Chondrocyte (in vitro differentiated cells): ENCODE measurements at regions not wholly inside any gene's neighbourhood (a gene's known extent, or its start where the extent isn't known, plus 50 kb on each side); places are given as distances from the start of the nearest gene placed in this dataset.

Experiments used
- DNase-seq: peaks from one replicate; pipeline ENCODE4 v3.0.0; 2021; ENCODE audit warnings: mixed read lengths, low spot score
- H3K27ac Mint-ChIP-seq: one replicate; pipeline ENCODE4 v1.8.0; 2021; ENCODE audit warnings: mild to moderate bottlenecking, moderate library complexity, mixed read lengths; ENCODE audit not compliant: unreplicated experiment
- H3K27me3 Mint-ChIP-seq: 2 replicates; pipeline ENCODE4 v1.8.0; 2021; ENCODE audit warnings: low read depth, mixed read lengths
- H3K36me3 Mint-ChIP-seq: 2 replicates; pipeline ENCODE4 v1.8.0; 2021; ENCODE audit warnings: low read depth, mixed read lengths
- H3K4me1 Mint-ChIP-seq: 2 replicates; pipeline ENCODE4 v1.8.0; 2021; ENCODE audit warnings: low read depth, mild to moderate bottlenecking, mixed read lengths
- H3K4me3 Mint-ChIP-seq: one replicate; pipeline ENCODE4 v1.8.0; 2021; ENCODE audit warnings: mild to moderate bottlenecking, moderate library complexity, mixed read lengths; ENCODE audit not compliant: unreplicated experiment
- H3K9me3 Mint-ChIP-seq: 2 replicates; pipeline ENCODE4 v1.8.0; 2021; ENCODE audit warnings: low read depth, mixed read lengths
- TF ChIP-seq, protein P1 (sequence below): fragments of 200-600 bp; sonication (generic); IDR thresholded peaks from 2 replicates; pipeline ENCODE4 v1.5.0; 2021; ENCODE audit warnings: antibody characterized with exemption, mild to moderate bottlenecking, moderate library complexity

DNA sequence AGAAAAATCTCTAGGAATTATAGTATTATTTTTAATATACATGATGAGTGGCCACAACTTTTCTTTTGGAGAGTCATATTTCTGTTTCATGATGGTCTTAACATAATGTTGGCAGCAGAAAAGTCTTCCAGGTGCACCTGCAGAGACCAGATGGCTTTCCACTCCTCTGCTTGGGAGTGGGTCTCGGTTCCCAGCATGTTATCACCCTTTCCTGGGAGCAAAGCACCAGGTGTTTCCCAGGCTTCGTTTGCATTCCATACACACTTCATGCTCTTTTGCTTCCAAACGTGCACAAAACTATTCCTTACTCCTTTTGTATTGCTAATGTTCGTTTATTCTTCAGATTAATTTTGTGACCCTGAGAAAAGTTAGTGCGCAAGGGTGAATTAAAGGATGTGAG, 305.2 kb downstream of the CDH2 start:
- no peak overlapping the region for H3K4me3 Mint-ChIP-seq
- TF ChIP-seq, protein P1, sequence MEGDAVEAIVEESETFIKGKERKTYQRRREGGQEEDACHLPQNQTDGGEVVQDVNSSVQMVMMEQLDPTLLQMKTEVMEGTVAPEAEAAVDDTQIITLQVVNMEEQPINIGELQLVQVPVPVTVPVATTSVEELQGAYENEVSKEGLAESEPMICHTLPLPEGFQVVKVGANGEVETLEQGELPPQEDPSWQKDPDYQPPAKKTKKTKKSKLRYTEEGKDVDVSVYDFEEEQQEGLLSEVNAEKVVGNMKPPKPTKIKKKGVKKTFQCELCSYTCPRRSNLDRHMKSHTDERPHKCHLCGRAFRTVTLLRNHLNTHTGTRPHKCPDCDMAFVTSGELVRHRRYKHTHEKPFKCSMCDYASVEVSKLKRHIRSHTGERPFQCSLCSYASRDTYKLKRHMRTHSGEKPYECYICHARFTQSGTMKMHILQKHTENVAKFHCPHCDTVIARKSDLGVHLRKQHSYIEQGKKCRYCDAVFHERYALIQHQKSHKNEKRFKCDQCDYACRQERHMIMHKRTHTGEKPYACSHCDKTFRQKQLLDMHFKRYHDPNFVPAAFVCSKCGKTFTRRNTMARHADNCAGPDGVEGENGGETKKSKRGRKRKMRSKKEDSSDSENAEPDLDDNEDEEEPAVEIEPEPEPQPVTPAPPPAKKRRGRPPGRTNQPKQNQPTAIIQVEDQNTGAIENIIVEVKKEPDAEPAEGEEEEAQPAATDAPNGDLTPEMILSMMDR = no peak
- no peak for DNase-seq
- H3K27me3 Mint-ChIP-seq = no peaks in the 10 kb centered on the region
- no peaks in the 10 kb centered on the region for H3K9me3 Mint-ChIP-seq
- no peaks in the 10 kb centered on the region for H3K4me1 Mint-ChIP-seq
- H3K27ac Mint-ChIP-seq = no peak overlapping the region
- H3K36me3 Mint-ChIP-seq = peaks cover 1% of the 10 kb centered on the region

DNA sequence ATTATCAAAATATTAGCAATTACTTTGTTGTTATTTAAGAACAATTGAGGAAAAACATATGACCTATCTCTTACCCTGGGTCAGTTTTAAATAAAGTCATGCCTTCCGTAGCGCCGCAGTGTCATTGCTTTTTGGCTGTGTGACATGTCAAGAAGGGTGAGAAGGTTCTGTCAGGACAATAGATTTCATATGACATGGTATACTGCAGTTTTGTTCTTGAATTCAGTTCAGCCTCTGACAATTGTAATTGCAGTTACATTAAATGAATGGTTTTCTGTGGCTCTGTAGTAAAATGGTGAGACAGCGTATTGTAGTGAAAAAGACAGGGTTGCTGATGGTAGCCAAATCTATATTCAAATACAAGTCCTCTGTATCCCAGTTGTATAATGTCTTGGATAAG, 307.2 kb downstream of the CDH2 start:
- Mint-ChIP-seq H3K36me3 (peaks cover 1% of the 10 kb centered on the region), H3K9me3 (no peaks in the 10 kb centered on the region), H3K4me1 (no peaks in the 10 kb centered on the region), H3K27ac (no peak overlapping the region), H3K4me3 (no peak overlapping the region), H3K27me3 (no peaks in the 10 kb centered on the region)
- TF ChIP-seq, protein P1 = no peak
- DNase-seq = no peak

DNA sequence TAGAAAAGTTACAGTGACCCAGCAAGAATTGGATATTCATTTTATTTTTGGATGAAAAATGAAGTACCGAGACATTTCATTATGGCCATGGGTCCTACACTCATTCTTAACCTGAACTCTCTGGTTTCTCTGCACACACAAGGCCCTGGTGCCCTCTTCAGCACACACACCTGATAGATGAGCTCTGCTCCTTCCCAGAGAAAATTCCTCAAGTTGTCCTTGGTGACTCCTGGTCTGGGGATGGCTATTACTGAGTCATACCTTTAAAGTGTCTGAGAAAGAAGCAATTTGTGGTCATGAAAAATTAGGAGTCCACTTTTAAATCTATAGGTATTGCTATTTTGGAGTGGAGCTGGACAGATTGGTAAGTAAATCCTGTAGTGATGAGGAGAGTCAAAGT, 311.5 kb downstream of the CDH2 start:
- no peak overlapping the region for H3K27ac Mint-ChIP-seq
- no peaks in the 10 kb centered on the region for H3K36me3 Mint-ChIP-seq
- H3K4me1 Mint-ChIP-seq = peaks cover 6% of the 10 kb centered on the region
- H3K4me3 Mint-ChIP-seq = no peak overlapping the region
- TF ChIP-seq, protein P1 = no peak
- DNase-seq = no peak
- no peaks in the 10 kb centered on the region for H3K9me3 Mint-ChIP-seq
- H3K27me3 Mint-ChIP-seq = no peaks in the 10 kb centered on the region

DNA sequence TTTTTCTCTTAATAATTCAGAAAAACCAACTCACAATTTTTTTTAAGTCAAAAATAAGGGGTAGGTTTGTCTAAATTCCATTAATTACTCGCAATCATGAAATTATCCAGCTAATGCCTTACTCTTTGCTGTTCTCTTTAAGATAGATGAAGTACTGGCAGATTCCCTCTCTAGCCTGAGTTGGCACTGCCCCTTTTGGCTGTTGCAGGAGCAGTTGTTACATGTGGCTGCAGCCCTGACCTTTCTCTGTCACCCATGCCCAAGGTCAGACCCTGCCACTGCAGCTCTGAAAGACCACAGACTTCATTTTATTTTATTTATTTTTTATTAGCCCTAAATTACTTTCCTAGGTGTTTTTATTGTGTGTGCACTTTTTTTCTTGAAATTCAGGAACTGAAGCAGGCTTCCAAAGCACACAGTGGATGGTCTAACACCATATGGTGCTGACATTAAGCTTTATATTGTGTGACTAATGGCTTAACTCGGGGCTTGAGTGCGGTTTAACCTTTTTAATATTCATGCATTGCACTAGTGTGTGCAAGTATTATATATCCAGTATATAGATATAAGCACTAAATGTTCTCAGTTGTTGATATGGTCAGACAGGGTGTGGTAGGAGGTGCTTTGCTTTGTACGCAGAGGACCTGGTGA, 313.0 kb downstream of the CDH2 start:
- TF ChIP-seq, protein P1 = no peak
- H3K27me3 Mint-ChIP-seq = no peaks in the 10 kb centered on the region
- peaks cover 7% of the 10 kb centered on the region for H3K4me1 Mint-ChIP-seq
- no peak for DNase-seq
- H3K9me3 Mint-ChIP-seq = no peaks in the 10 kb centered on the region
- no peak overlapping the region for H3K27ac Mint-ChIP-seq
- no peaks in the 10 kb centered on the region for H3K36me3 Mint-ChIP-seq
- no peak overlapping the region for H3K4me3 Mint-ChIP-seq

DNA sequence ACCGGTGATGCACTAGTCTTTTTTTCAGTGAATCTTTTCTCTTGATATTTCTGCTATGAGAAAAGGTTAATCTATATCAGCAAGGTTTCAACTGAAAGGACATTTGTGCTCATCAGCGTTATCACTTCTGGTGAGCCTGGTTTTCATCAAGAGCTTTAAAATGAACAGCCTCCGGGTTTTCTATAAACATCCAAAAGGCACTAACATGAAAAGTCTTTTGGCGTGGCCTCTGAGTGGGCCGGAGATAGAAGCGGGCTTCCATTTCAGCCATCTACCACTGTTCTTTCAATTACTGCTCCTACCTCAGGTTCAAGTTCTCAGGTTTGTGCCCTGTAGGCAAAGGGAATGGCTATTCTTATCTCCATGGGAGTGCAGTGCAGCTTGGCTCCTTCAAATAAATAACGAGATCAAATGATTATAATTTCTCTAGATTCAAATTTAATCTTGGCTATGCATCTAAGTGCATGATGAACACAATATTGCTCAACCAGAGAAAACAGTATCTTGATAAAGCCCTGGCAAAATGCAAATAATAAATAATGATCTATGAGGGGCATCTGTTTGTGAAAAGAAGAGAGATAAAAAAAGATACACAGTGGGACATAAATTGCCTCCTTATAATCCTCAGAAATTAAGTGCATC, 314.8 kb downstream of the CDH2 start:
- Mint-ChIP-seq H3K4me3 (no peak overlapping the region), H3K9me3 (no peaks in the 10 kb centered on the region), H3K27ac (no peak overlapping the region), H3K36me3 (no peaks in the 10 kb centered on the region), H3K27me3 (no peaks in the 10 kb centered on the region), H3K4me1 (peaks cover 7% of the 10 kb centered on the region)
- DNase-seq = no peak
- TF ChIP-seq, protein P1 = no peak
